ENCODE measurements at regions not wholly inside any gene's neighbourhood (a gene's known extent, or its start where the extent isn't known, plus 50 kb on each side); places are given as distances from the start of the nearest gene placed in this dataset.

- no peak for DNase-seq (ENCODE audit: low read depth in 6 of 9, low spot score in 9 of 9)
- no peak overlapping the region for H3K27ac ChIP-seq (ENCODE audit: low read depth in 1 of 2, low read length in 1 of 2)
- WGBS: 94% methylated on average over 5 of the region's 5 CpGs
Measured at GRCh38 chr2:47269316-47270232, 93.3 kb upstream of the CALM2 start.

GRCh38 chr2:47267711-47268086 lies 91.4 kb upstream of the CALM2 start:
- DNase-seq (ENCODE audit: low read depth in 6 of 9, low spot score in 9 of 9): no peak
- Histone ChIP-seq H3K4me1 (ENCODE audit: control insufficient read depth in 2 of 2, insufficient read depth in 2 of 2, low read length in 2 of 2) (peaks cover 6 to 9% of the 10 kb centered on the region in 2 donors), H3K4me3 (ENCODE audit: low read length in 2 of 2) (no peak overlapping the region), H3K27ac (ENCODE audit: low read depth in 1 of 2, low read length in 1 of 2) (no peak overlapping the region), H3K27me3 (ENCODE audit: control insufficient read depth in 2 of 2, insufficient read depth in 1 of 2, low read length in 1 of 2) (no peaks in the 10 kb centered on the region), H3K9me3 (ENCODE audit: control insufficient read depth in 2 of 2, insufficient read depth in 1 of 2, low read length in 1 of 2) (no peaks in the 10 kb centered on the region), H3K36me3 (ENCODE audit: control insufficient read depth in 2 of 2, insufficient read depth in 2 of 2, low read length in 1 of 2) (no peaks in the 10 kb centered on the region)
- 96% methylated on average over 5 of the region's 5 CpGs for WGBS

More at GRCh38 chr2:47269316-47270232, 93.3 kb upstream of the CALM2 start:
- H3K27me3 ChIP-seq (ENCODE audit: control insufficient read depth in 2 of 2, insufficient read depth in 1 of 2, low read length in 1 of 2): no peaks in the 10 kb centered on the region
- no peaks in the 10 kb centered on the region for H3K9me3 ChIP-seq (ENCODE audit: control insufficient read depth in 2 of 2, insufficient read depth in 1 of 2, low read length in 1 of 2)
- no peaks in the 10 kb centered on the region for H3K36me3 ChIP-seq (ENCODE audit: control insufficient read depth in 2 of 2, insufficient read depth in 2 of 2, low read length in 1 of 2)
- H3K4me3 ChIP-seq (ENCODE audit: low read length in 2 of 2): no peak overlapping the region
- peaks cover 6 to 13% of the 10 kb centered on the region in 2 donors for H3K4me1 ChIP-seq (ENCODE audit: control insufficient read depth in 2 of 2, insufficient read depth in 2 of 2, low read length in 2 of 2)

- no peak overlapping the region for H3K27ac ChIP-seq (ENCODE audit: low read depth in 1 of 2, low read length in 1 of 2)
- no peaks in the 10 kb centered on the region for H3K9me3 ChIP-seq (ENCODE audit: control insufficient read depth in 2 of 2, insufficient read depth in 1 of 2, low read length in 1 of 2)
- H3K36me3 ChIP-seq (ENCODE audit: control insufficient read depth in 2 of 2, insufficient read depth in 2 of 2, low read length in 1 of 2): no peaks in the 10 kb centered on the region
- WGBS: 97% methylated on average over 8 of the region's 8 CpGs
- H3K27me3 ChIP-seq (ENCODE audit: control insufficient read depth in 2 of 2, insufficient read depth in 1 of 2, low read length in 1 of 2): no peaks in the 10 kb centered on the region
- DNase-seq (ENCODE audit: low read depth in 6 of 9, low spot score in 9 of 9): no peak
- no peak overlapping the region for H3K4me3 ChIP-seq (ENCODE audit: low read length in 2 of 2)
- peaks cover 0 to 4% of the 10 kb centered on the region in 2 donors for H3K4me1 ChIP-seq (ENCODE audit: control insufficient read depth in 2 of 2, insufficient read depth in 2 of 2, low read length in 2 of 2)
Measured at GRCh38 chr2:47266939-47267710, 90.8 kb upstream of the CALM2 start.

- H3K4me1 ChIP-seq (ENCODE audit: control insufficient read depth in 2 of 2, insufficient read depth in 2 of 2, low read length in 2 of 2): peaks cover 0 to 2% of the 10 kb centered on the region in 2 donors
- peak overlapping the region in 1 of 2 donors; percentile 19 for H3K27ac ChIP-seq (ENCODE audit: low read depth in 1 of 2, low read length in 1 of 2)
- WGBS: 65% methylated on average over 5 of the region's 5 CpGs
- DNase-seq (ENCODE audit: low read depth in 6 of 9, low spot score in 9 of 9): no peak
- no peaks in the 10 kb centered on the region for H3K36me3 ChIP-seq (ENCODE audit: control insufficient read depth in 2 of 2, insufficient read depth in 2 of 2, low read length in 1 of 2)
- H3K9me3 ChIP-seq (ENCODE audit: control insufficient read depth in 2 of 2, insufficient read depth in 1 of 2, low read length in 1 of 2): no peaks in the 10 kb centered on the region
- no peak overlapping the region for H3K4me3 ChIP-seq (ENCODE audit: low read length in 2 of 2)
- no peaks in the 10 kb centered on the region for H3K27me3 ChIP-seq (ENCODE audit: control insufficient read depth in 2 of 2, insufficient read depth in 1 of 2, low read length in 1 of 2)
Measured at GRCh38 chr2:47265751-47266231, 89.5 kb upstream of the CALM2 start.

- no peak for DNase-seq (ENCODE audit: low read depth in 6 of 9, low spot score in 9 of 9)
- H3K27ac ChIP-seq (ENCODE audit: low read depth in 1 of 2, low read length in 1 of 2): peak overlapping the region in 1 of 2 donors; percentile 19
- no peaks in the 10 kb centered on the region for H3K36me3 ChIP-seq (ENCODE audit: control insufficient read depth in 2 of 2, insufficient read depth in 2 of 2, low read length in 1 of 2)
- no peaks in the 10 kb centered on the region for H3K27me3 ChIP-seq (ENCODE audit: control insufficient read depth in 2 of 2, insufficient read depth in 1 of 2, low read length in 1 of 2)
- no peak overlapping the region for H3K4me3 ChIP-seq (ENCODE audit: low read length in 2 of 2)
- no peaks in the 10 kb centered on the region for H3K9me3 ChIP-seq (ENCODE audit: control insufficient read depth in 2 of 2, insufficient read depth in 1 of 2, low read length in 1 of 2)
- 88% methylated on average over 8 of the region's 8 CpGs for WGBS
- peaks cover 0 to 2% of the 10 kb centered on the region in 2 donors for H3K4me1 ChIP-seq (ENCODE audit: control insufficient read depth in 2 of 2, insufficient read depth in 2 of 2, low read length in 2 of 2)
Measured at GRCh38 chr2:47265158-47265557, 88.8 kb upstream of the CALM2 start.

- H3K9me3 ChIP-seq (ENCODE audit: control insufficient read depth in 2 of 2, insufficient read depth in 1 of 2, low read length in 1 of 2): no peaks in the 10 kb centered on the region
- no peaks in the 10 kb centered on the region for H3K36me3 ChIP-seq (ENCODE audit: control insufficient read depth in 2 of 2, insufficient read depth in 2 of 2, low read length in 1 of 2)
- no peaks in the 10 kb centered on the region for H3K27me3 ChIP-seq (ENCODE audit: control insufficient read depth in 2 of 2, insufficient read depth in 1 of 2, low read length in 1 of 2)
- 99% methylated on average over 8 of the region's 8 CpGs for WGBS
- no peak overlapping the region for H3K27ac ChIP-seq (ENCODE audit: low read depth in 1 of 2, low read length in 1 of 2)
- DNase-seq (ENCODE audit: low read depth in 6 of 9, low spot score in 9 of 9): no peak
- peaks cover 0 to 2% of the 10 kb centered on the region in 2 donors for H3K4me1 ChIP-seq (ENCODE audit: control insufficient read depth in 2 of 2, insufficient read depth in 2 of 2, low read length in 2 of 2)
- H3K4me3 ChIP-seq (ENCODE audit: low read length in 2 of 2): no peak overlapping the region
Measured at GRCh38 chr2:47264686-47265085, 88.4 kb upstream of the CALM2 start.

- H3K9me3 ChIP-seq (ENCODE audit: control insufficient read depth in 2 of 2, insufficient read depth in 1 of 2, low read length in 1 of 2): no peaks in the 10 kb centered on the region
- no peak overlapping the region for H3K27ac ChIP-seq (ENCODE audit: low read depth in 1 of 2, low read length in 1 of 2)
- H3K36me3 ChIP-seq (ENCODE audit: control insufficient read depth in 2 of 2, insufficient read depth in 2 of 2, low read length in 1 of 2): no peaks in the 10 kb centered on the region
- WGBS: 95% methylated on average over 8 of the region's 8 CpGs
- H3K4me1 ChIP-seq (ENCODE audit: control insufficient read depth in 2 of 2, insufficient read depth in 2 of 2, low read length in 2 of 2): peaks cover 0 to 2% of the 10 kb centered on the region in 2 donors
- no peak for DNase-seq (ENCODE audit: low read depth in 6 of 9, low spot score in 9 of 9)
- H3K4me3 ChIP-seq (ENCODE audit: low read length in 2 of 2): no peak overlapping the region
- no peaks in the 10 kb centered on the region for H3K27me3 ChIP-seq (ENCODE audit: control insufficient read depth in 2 of 2, insufficient read depth in 1 of 2, low read length in 1 of 2)
Measured at GRCh38 chr2:47264143-47264542, 87.8 kb upstream of the CALM2 start.

- Histone ChIP-seq H3K36me3 (ENCODE audit: control insufficient read depth in 2 of 2, insufficient read depth in 2 of 2, low read length in 1 of 2) (no peaks in the 10 kb centered on the region), H3K27ac (ENCODE audit: low read depth in 1 of 2, low read length in 1 of 2) (no peak overlapping the region), H3K4me3 (ENCODE audit: low read length in 2 of 2) (no peak overlapping the region), H3K9me3 (ENCODE audit: control insufficient read depth in 2 of 2, insufficient read depth in 1 of 2, low read length in 1 of 2) (no peaks in the 10 kb centered on the region), H3K4me1 (ENCODE audit: control insufficient read depth in 2 of 2, insufficient read depth in 2 of 2, low read length in 2 of 2) (peaks cover 0 to 2% of the 10 kb centered on the region in 2 donors), H3K27me3 (ENCODE audit: control insufficient read depth in 2 of 2, insufficient read depth in 1 of 2, low read length in 1 of 2) (no peaks in the 10 kb centered on the region)
- DNase-seq (ENCODE audit: low read depth in 6 of 9, low spot score in 9 of 9): no peak
- 97% methylated on average over 5 of the region's 5 CpGs for WGBS
Measured at GRCh38 chr2:47262657-47263056, 86.3 kb upstream of the CALM2 start.

GRCh38 chr2:47260971-47261370 lies 84.7 kb upstream of the CALM2 start:
- WGBS: 96% methylated on average over 3 of the region's 3 CpGs
- no peaks in the 10 kb centered on the region for H3K9me3 ChIP-seq (ENCODE audit: control insufficient read depth in 2 of 2, insufficient read depth in 1 of 2, low read length in 1 of 2)
- DNase-seq (ENCODE audit: low read depth in 6 of 9, low spot score in 9 of 9): no peak
- no peak overlapping the region for H3K4me3 ChIP-seq (ENCODE audit: low read length in 2 of 2)
- no peak overlapping the region for H3K27ac ChIP-seq (ENCODE audit: low read depth in 1 of 2, low read length in 1 of 2)
- H3K4me1 ChIP-seq (ENCODE audit: control insufficient read depth in 2 of 2, insufficient read depth in 2 of 2, low read length in 2 of 2): no peaks in the 10 kb centered on the region
- no peaks in the 10 kb centered on the region for H3K36me3 ChIP-seq (ENCODE audit: control insufficient read depth in 2 of 2, insufficient read depth in 2 of 2, low read length in 1 of 2)
- no peaks in the 10 kb centered on the region for H3K27me3 ChIP-seq (ENCODE audit: control insufficient read depth in 2 of 2, insufficient read depth in 1 of 2, low read length in 1 of 2)
